CD8-positive, alpha-beta memory T cell (primary cell): ENCODE measurements at regions not wholly inside any gene's neighbourhood (a gene's known extent, or its start where the extent isn't known, plus 50 kb on each side); places are given as distances from the start of the nearest gene placed in this dataset.
"Not testable (repeated sequence)": the region's sequence is repeated elsewhere in the genome, so short reads cannot be mapped to it uniquely, and the experiment has no call there.

ENCODE experiments used
- CTCF ChIA-PET: fragments of 350-600 bp; sonication (Branson Sonifier 250); formaldehyde crosslinking; loops from one replicate; lab custom pipeline; 2021; ENCODE audit warnings: antibody characterized with exemption; lab: Charles Lee
- POLR2A ChIA-PET: fragments of 350-600 bp; sonication (Branson Sonifier 250); formaldehyde crosslinking; loops from one replicate; lab custom pipeline; 2021; ENCODE audit warnings: antibody characterized with exemption; lab: Charles Lee
- DNase-seq, 5 donors: peaks; one replicate each; pipeline versions ENCODE4 v3.0.0 to v3.0.0-alpha.2; 2020 to 2022; ENCODE audit warnings: mixed read lengths in 1 of 5
- H3K27ac ChIP-seq: one replicate; pipeline ENCODE4 v1.7.0; 2013; ENCODE audit warnings: low read depth, mild to moderate bottlenecking, low read length, moderate library complexity
- H3K27me3 ChIP-seq: 2 replicates; pipeline ENCODE4 v1.7.0; 2013; ENCODE audit warnings: low read length, mild to moderate bottlenecking; ENCODE audit not compliant: insufficient read depth, poor library complexity, severe bottlenecking
- H3K36me3 ChIP-seq: 2 replicates; pipeline ENCODE4 v1.7.0; 2013; ENCODE audit warnings: mild to moderate bottlenecking, low read length, moderate library complexity; ENCODE audit not compliant: insufficient read depth
- H3K4me1 ChIP-seq: 2 replicates; pipeline ENCODE4 v1.7.0; 2013; ENCODE audit warnings: mild to moderate bottlenecking, low read length, moderate library complexity; ENCODE audit not compliant: insufficient read depth
- H3K4me3 ChIP-seq: 2 replicates; pipeline ENCODE4 v1.7.0; 2013; ENCODE audit warnings: mild to moderate bottlenecking, low read length
- H3K9me3 ChIP-seq: 2 replicates; pipeline ENCODE4 v1.7.0; 2013; ENCODE audit warnings: mild to moderate bottlenecking, low read length
- H3K27ac Mint-ChIP-seq, 8 donors: one replicate each; pipeline ENCODE4 v1.8.0; 2020 to 2021; ENCODE audit warnings: mixed read lengths in 8 of 8, mild to moderate bottlenecking in 6 of 8, inconsistent platforms in 3 of 8, moderate library complexity in 3 of 8
- H3K27me3 Mint-ChIP-seq, 2 donors: one replicate each; pipeline ENCODE4 v1.8.0; 2020 to 2021; ENCODE audit warnings: mixed read lengths in 2 of 2, mild to moderate bottlenecking in 1 of 2, moderate library complexity in 1 of 2
- H3K36me3 Mint-ChIP-seq, 3 donors: one replicate each; pipeline ENCODE4 v1.8.0; 2020 to 2021; ENCODE audit warnings: mixed read lengths in 3 of 3, inconsistent platforms in 1 of 3, mild to moderate bottlenecking in 1 of 3
- H3K4me1 Mint-ChIP-seq, 3 donors: one replicate each; pipeline ENCODE4 v1.8.0; 2020 to 2021; ENCODE audit warnings: mixed read lengths in 3 of 3, inconsistent platforms in 1 of 3, mild to moderate bottlenecking in 1 of 3
- H3K4me3 Mint-ChIP-seq, 7 donors: one replicate each; pipeline ENCODE4 v1.8.0; 2020 to 2021; ENCODE audit warnings: mixed read lengths in 7 of 7, mild to moderate bottlenecking in 6 of 7, moderate library complexity in 4 of 7, inconsistent platforms in 2 of 7
- H3K9me3 Mint-ChIP-seq, 5 donors: one replicate each; pipeline ENCODE4 v1.8.0; 2020 to 2022; ENCODE audit warnings: mixed read lengths in 5 of 5, mild to moderate bottlenecking in 3 of 5, moderate library complexity in 2 of 5, inconsistent platforms in 1 of 5

DNA sequence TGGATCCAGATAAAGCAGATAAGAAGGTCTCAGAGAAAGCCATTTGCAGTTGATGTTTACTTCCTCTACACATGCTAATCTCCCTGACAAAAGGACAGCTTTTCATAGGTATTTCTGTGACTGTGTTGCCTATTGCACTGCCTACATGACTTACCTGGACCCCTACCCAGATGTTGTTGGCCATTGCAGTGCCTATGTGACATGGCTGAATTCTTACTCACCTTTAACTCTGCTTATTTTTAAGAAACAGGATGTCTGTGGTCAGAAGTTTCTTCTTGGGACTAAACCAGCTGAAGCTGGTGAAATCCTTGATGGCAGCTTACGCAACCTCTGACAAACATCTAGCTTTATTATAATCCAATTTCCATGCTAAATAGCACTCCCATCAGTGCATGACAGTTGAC is 50.7 kb downstream of the PPIAL4D start:
- H3K36me3 ChIP-seq, CTCF ChIA-PET, H3K4me1 ChIP-seq, H3K4me3 ChIP-seq, H3K27me3 Mint-ChIP-seq, POLR2A ChIA-PET, H3K27me3 ChIP-seq, H3K36me3 Mint-ChIP-seq, H3K9me3 ChIP-seq, H3K27ac ChIP-seq, H3K9me3 Mint-ChIP-seq: not testable (repeated sequence)
- Mint-ChIP-seq H3K4me1 (peaks cover 4 to 15% (median 9%) of the 10 kb centered on the region in 3 donors), H3K27ac (peak overlapping the region in 4 of 8 donors; percentile 55 to 83 (median 59)), H3K4me3 (peak overlapping the region in 1 of 7 donors; percentile 43)
- peak in 3 of 5 donors; percentile 14 to 44 (median 43) for DNase-seq

DNA sequence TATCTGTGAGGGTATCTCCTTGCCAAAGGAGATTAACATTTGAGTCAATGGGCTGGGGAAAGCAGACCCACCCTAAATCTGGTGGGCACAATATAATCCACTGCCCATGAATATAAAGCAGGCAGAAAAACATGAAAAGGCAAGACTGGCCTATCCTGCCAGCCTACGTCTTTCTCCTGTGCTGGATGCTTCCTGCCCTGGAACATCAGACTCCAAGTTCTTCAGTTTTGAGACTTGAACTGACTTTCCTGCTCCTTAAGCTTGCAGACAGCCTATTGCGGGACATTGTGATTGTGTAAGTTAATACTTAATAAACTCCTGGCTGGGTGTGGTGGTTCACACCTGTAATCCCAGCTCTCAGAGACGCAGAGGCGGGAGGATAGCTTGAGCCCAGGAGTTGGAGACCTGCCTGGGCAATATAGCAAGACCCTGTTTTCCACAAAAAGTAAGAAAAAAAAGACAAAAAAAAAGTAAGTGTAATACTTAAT is 52.4 kb downstream of the PPIAL4D start:
- peak overlapping the region in 2 of 7 donors; percentile 32 to 48 for H3K4me3 Mint-ChIP-seq
- DNase-seq, H3K27ac ChIP-seq: not testable (repeated sequence)

DNA sequence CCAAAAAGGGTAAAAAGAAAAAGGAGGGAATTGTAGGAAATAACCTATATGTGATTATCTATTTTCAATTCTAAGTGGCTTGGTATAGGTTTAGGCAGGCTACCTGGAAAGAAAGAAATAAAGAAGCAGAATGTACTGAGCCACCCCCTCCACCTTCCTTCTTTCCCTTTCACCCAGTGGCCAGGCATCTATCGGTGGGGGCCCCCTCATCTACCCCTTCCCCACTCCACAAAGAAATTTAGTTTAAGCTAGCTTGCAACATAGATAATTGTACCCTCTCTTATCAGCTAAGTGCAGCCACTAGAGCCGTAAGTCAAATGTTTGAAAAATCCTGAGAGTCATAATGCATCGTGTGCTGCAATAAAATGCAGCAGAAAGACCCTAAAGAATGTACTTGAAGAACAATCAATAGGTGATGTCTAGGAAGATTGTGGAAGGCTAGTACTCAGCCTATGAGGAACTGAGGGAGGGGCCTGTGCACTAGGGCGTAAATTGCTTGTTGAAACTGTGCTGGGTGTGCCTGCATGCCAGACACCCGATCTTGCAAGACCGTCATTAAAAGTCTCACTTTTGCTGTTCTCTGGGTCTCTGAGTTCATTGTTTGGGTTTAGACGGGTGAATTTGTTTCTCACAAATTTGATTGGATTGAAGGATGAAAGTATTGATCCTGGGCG is 53.0 kb downstream of the PPIAL4D start:
- Mint-ChIP-seq H3K27ac (peak overlapping the region in 6 of 8 donors; percentile 39 to 92 (median 76)), H3K4me1 (peaks cover 4 to 13% (median 11%) of the 10 kb centered on the region in 3 donors), H3K4me3 (peak overlapping the region in 3 of 7 donors; percentile 32 to 63 (median 48))
- H3K27ac ChIP-seq, H3K9me3 Mint-ChIP-seq, H3K4me3 ChIP-seq, H3K27me3 Mint-ChIP-seq, H3K36me3 Mint-ChIP-seq, CTCF ChIA-PET, H3K36me3 ChIP-seq, H3K4me1 ChIP-seq, POLR2A ChIA-PET, H3K27me3 ChIP-seq, H3K9me3 ChIP-seq: not testable (repeated sequence)
- peak in 1 of 5 donors; percentile 52 for DNase-seq

More for the DNA sequence above, 52.4 kb downstream of the PPIAL4D start:
- H3K9me3 Mint-ChIP-seq, CTCF ChIA-PET, H3K36me3 Mint-ChIP-seq, H3K27me3 ChIP-seq, H3K4me1 ChIP-seq, H3K36me3 ChIP-seq, H3K4me3 ChIP-seq, H3K9me3 ChIP-seq, POLR2A ChIA-PET, H3K27me3 Mint-ChIP-seq: not testable (repeated sequence)
- H3K4me1 Mint-ChIP-seq = peaks cover 4 to 15% (median 13%) of the 10 kb centered on the region in 3 donors
- H3K27ac Mint-ChIP-seq = peak overlapping the region; percentile 39 to 94 (median 84)

DNA sequence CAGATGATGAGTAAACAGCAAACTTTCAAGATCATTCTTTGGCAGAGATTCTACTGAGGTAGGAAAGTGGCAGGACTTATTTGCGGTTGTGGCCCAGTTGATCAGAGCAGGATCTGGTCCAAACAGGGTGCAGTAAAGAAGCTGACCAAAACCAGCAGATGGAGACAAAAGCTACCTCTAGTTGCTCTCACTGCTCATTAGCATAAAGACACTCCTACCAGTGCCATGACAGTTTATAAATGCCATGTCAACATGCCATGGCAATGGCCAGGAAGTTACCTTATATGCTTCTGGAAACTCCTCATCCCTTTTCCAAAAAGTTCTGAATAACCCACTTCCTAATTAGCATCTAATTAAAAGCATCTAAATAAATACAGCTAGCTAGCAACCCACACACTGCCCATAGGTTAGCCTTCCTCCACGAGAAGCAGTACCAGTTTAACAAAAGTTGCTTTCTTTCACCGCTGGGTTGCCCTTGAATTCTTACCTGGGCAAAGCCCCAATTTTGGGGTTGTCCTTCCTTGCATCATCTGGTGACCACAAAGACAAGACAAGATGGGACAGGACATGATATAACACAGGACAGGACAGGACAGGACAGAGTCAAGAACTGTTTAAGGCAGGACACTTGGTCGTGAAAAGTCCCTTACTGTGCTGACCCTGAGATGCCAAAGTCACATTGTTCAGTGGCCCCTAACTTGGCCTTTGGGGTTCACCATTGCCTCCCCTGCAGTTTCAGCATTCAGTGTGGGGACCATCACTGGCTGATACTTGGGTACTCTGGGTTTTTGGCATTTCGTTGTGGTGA is 59.2 kb downstream of the PPIAL4D start:
- H3K27me3 ChIP-seq, POLR2A ChIA-PET, H3K4me1 ChIP-seq, H3K9me3 Mint-ChIP-seq, H3K27ac ChIP-seq, H3K4me3 ChIP-seq, H3K9me3 ChIP-seq, H3K36me3 Mint-ChIP-seq, H3K4me3 Mint-ChIP-seq, H3K27me3 Mint-ChIP-seq, CTCF ChIA-PET, H3K36me3 ChIP-seq: not testable (repeated sequence)
- Mint-ChIP-seq H3K4me1 (peaks cover 1 to 10% (median 4%) of the 10 kb centered on the region in 3 donors), H3K27ac (peak overlapping the region in 5 of 8 donors; percentile 2 to 72 (median 64))
- peak in 2 of 5 donors; percentile 23 to 37 for DNase-seq

DNA sequence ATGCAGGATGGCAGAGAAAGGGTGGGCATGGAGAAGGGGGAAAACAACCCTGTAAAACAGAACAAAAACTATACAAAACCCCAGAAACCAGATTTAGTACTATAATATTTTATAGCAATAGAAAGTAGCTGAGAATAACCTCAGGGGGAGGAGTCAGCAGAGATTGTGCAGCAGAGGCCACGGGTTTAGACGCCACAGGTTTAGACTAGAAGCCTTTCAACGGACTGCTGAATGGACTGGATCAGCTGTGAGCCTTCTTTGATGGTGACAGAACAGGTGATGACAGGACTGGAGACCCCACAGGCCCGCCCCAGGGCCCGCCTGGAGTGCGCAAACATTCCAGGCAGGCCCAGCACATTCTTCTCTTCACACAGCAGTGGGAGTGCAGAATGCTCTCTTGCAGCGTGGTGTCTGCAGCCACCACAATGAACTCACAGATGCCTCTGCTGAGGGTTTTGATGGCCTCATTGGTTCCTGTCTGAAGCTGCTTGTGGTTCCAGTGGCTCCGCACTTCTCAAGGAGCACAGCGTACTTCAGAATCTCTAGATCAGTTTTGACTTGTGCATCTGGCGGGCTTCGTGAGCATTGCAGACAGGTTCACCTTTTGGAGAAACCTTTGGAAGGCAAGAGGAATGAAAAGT is 65.6 kb downstream of the PPIAL4D start:
- H3K27me3 Mint-ChIP-seq, H3K27me3 ChIP-seq, H3K9me3 Mint-ChIP-seq, H3K36me3 ChIP-seq, POLR2A ChIA-PET, H3K27ac Mint-ChIP-seq, H3K36me3 Mint-ChIP-seq, H3K9me3 ChIP-seq, H3K4me3 ChIP-seq, H3K27ac ChIP-seq, CTCF ChIA-PET, H3K4me3 Mint-ChIP-seq, H3K4me1 Mint-ChIP-seq, H3K4me1 ChIP-seq: not testable (repeated sequence)
- DNase-seq = peak in 3 of 5 donors; percentile 25 to 68 (median 59)

DNA sequence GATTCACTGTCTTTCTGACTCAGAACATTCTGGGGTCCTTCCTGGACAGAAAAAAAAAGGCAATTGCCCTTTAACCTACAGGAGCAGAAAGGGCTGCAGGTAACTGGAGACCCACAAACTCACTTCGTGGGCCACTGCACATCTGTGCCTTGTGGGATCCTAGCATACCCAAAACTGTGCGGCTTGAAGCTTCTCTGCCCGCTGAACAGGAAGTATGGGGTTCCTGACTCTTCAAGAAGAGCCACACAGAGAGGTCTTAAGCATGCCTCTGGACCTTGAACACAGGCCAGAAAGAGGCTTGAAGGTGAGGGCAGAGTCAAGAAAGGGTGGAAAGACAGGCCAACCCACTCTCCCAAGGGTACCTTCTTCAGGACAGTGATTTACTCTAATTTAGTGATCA is 67.6 kb downstream of the PPIAL4D start:
- DNase-seq, CTCF ChIA-PET, H3K4me1 Mint-ChIP-seq, H3K4me3 ChIP-seq, H3K36me3 ChIP-seq, H3K4me3 Mint-ChIP-seq, H3K27me3 ChIP-seq, H3K4me1 ChIP-seq, H3K27me3 Mint-ChIP-seq, H3K9me3 Mint-ChIP-seq, POLR2A ChIA-PET, H3K36me3 Mint-ChIP-seq, H3K27ac Mint-ChIP-seq, H3K27ac ChIP-seq, H3K9me3 ChIP-seq: not testable (repeated sequence)

DNA sequence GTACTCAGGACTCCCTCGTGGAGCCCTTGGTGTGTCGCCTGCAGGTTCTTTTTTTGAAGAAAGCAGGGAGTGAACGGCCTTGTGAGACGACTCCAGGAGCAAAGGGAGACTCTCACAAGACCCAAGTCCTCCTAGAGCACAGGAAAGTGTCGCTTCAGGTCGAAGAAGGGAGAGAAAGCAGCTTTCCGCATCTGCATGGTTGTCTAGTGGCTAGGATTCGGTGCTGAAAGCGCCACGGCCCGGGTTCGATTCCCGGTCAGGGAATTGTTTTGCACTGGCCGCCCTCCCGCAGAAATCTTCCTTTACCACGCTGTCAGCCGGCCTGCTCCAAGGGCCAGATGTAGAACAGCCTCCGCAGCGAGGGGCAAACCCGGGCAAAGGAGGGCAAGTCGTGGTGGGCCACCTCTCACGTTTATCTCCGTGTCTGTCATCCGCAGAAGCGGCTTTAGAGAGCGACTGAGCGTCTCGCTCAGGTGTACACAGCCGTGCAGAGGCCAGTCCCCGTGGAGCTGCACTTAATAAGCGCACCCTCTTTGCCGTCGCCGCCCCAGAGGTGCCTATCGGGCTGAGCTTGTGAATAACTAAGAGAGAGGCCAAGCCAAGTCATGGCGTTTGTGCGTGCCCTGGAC is 72.6 kb downstream of the FAM72D start:
- CTCF ChIA-PET = not testable (repeated sequence)

DNA sequence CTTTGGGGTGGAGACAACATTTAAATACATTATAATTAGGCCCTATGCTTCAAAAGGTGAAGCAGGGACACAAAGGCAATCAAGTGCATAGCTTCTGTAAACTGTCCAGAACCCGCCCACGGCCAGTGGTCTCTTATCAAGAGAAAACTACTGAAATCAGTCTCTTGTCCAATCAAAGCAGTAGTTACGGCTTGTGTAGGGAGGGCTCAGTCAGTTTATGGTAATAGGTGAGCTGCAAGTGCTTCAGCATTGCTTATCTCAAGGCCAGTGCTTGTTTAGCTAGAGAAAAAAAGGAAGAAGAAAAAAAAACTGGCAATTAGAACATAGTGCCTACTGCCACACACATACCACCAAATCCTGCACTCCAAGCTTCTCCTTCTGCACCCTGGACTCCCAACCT is 68.6 kb downstream of the FAM72D start:
- H3K9me3 ChIP-seq, H3K9me3 Mint-ChIP-seq, H3K4me3 Mint-ChIP-seq, H3K27me3 ChIP-seq, H3K27me3 Mint-ChIP-seq, H3K36me3 ChIP-seq, H3K4me3 ChIP-seq, CTCF ChIA-PET, DNase-seq, H3K27ac ChIP-seq, H3K4me1 ChIP-seq, H3K36me3 Mint-ChIP-seq, POLR2A ChIA-PET, H3K27ac Mint-ChIP-seq, H3K4me1 Mint-ChIP-seq: not testable (repeated sequence)

More for the DNA sequence above, 72.6 kb downstream of the FAM72D start:
- DNase-seq, H3K27me3 Mint-ChIP-seq, H3K27ac Mint-ChIP-seq, H3K36me3 Mint-ChIP-seq, H3K9me3 Mint-ChIP-seq, H3K27me3 ChIP-seq, H3K4me1 Mint-ChIP-seq, POLR2A ChIA-PET, H3K4me1 ChIP-seq, H3K9me3 ChIP-seq, H3K27ac ChIP-seq, H3K4me3 ChIP-seq, H3K36me3 ChIP-seq: not testable (repeated sequence)
- peak overlapping the region in 1 of 7 donors; percentile 4 for H3K4me3 Mint-ChIP-seq
